ENCODE measurements at regions not wholly inside any gene's neighbourhood (a gene's known extent, or its start where the extent isn't known, plus 50 kb on each side); places are given as distances from the start of the nearest gene placed in this dataset.

DNA sequence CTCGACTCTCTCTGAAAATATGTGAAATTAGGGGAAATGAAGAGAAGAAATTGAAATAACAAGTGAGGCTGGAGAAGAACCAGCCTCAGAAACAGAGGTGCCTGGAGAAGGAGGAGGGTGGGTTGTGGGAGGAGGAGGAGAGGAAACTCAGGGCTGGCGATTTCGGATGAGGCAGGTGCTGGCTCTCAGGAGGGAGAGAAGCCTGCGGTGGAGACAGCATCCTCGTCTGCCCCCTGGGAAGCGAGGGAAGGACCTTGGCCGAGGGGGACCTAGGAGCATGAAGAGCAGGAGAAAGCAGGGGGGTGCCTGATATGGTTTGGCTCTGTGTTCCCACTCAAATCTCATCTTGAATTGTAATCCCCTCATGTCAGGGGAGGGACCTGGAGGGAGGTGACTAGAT, 264.7 kb upstream of the TNRC6C start:
- TF ChIP-seq, protein P1, sequence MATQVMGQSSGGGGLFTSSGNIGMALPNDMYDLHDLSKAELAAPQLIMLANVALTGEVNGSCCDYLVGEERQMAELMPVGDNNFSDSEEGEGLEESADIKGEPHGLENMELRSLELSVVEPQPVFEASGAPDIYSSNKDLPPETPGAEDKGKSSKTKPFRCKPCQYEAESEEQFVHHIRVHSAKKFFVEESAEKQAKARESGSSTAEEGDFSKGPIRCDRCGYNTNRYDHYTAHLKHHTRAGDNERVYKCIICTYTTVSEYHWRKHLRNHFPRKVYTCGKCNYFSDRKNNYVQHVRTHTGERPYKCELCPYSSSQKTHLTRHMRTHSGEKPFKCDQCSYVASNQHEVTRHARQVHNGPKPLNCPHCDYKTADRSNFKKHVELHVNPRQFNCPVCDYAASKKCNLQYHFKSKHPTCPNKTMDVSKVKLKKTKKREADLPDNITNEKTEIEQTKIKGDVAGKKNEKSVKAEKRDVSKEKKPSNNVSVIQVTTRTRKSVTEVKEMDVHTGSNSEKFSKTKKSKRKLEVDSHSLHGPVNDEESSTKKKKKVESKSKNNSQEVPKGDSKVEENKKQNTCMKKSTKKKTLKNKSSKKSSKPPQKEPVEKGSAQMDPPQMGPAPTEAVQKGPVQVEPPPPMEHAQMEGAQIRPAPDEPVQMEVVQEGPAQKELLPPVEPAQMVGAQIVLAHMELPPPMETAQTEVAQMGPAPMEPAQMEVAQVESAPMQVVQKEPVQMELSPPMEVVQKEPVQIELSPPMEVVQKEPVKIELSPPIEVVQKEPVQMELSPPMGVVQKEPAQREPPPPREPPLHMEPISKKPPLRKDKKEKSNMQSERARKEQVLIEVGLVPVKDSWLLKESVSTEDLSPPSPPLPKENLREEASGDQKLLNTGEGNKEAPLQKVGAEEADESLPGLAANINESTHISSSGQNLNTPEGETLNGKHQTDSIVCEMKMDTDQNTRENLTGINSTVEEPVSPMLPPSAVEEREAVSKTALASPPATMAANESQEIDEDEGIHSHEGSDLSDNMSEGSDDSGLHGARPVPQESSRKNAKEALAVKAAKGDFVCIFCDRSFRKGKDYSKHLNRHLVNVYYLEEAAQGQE (IDR thresholded peaks at IDR 0.05; ENCODE audit: insufficient read depth in 1 of 2, low read depth in 2 of 2, low read length in 2 of 2), result no peak
- no peak for TF ChIP-seq TAF1 (IDR thresholded peaks at IDR 0.05; ENCODE audit: borderline replicate concordance, insufficient read depth, low read length)
- no peak for TF ChIP-seq SIN3A (IDR thresholded peaks at IDR 0.05; ENCODE audit: borderline replicate concordance, insufficient read depth, low read length)
- no peak for TF ChIP-seq POLR2AphosphoS5 (IDR thresholded peaks at IDR 0.05; ENCODE audit: low read depth, low read length)
- TF ChIP-seq FOXP2 (optimal IDR thresholded peaks at IDR 0.05; ENCODE audit: borderline replicate concordance, extremely low read depth, extremely low read length, insufficient read depth), result no peak

DNA sequence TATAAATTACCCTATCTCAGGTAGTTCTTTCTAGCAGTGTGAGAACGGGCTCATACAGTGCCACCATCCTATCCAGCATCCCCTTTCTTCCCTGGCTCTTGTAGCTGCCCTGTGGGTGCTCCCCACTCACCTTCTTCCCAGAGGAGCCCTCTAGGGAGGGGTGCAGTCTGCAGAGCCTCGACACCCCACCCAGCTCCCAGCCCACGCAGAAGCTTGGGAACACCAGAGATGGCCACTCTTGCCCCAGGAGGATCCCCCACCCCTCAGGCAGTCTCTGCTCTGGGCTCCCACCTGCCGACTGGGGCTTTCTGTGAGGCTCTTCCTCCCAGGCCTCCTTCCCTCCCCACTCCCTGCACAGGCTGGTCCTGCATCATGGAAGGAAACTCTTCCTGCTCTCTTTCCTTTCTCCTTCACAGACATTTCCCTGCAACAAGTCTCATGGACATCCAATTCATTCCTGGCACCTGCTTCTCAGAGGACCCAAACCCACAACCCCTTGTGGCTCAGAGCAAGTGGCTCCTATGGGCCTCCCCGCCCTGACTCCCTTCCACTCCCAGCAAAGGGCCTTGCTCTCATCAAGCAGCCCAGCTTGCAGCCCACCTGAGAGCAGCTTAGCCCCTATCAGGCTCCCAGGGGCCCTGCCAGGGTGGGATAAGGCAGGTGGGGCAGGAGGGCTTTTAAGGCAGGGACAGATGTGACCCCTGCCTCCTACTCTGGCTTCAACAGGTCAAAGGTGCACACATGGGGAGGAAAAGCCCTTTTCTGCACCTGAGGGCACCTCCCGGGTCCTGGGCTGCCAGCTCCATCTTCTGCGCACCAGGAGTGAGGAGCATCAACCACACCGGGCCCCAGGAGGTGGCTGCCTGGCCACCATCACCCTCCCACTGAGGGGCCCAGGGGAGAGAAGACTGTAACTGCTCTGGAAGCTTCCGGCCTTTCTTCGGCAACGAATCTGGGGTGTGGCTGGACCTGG, 263.8 kb upstream of the TNRC6C start:
- TF ChIP-seq FOXP2 (optimal IDR thresholded peaks at IDR 0.05; ENCODE audit: borderline replicate concordance, extremely low read depth, extremely low read length, insufficient read depth), result no peak

DNA sequence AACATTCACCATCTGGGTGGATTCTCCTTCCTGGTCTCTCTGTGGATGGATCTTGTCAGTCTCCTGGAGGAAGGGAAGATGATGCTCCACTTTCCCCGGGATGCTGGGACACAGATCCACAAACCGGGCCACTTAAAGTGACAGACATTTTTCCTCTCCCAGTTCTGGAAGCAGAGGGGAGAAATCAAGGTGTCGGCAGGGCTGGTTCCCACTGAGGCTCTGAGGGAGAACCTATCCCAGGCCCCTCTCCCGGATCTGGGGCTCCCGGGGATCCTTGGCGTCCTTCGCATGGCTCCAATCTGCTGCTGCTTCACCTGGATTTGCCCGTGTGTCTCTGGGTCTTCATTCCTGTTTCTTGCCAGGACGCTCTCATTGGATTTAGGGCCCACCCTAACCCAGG, 263.1 kb upstream of the TNRC6C start:
- TF ChIP-seq FOXP2 (optimal IDR thresholded peaks at IDR 0.05; ENCODE audit: borderline replicate concordance, extremely low read depth, extremely low read length, insufficient read depth) (no peak), SIN3A (IDR thresholded peaks at IDR 0.05; ENCODE audit: borderline replicate concordance, insufficient read depth, low read length) (no peak), TAF1 (IDR thresholded peaks at IDR 0.05; ENCODE audit: borderline replicate concordance, insufficient read depth, low read length) (no peak), POLR2AphosphoS5 (IDR thresholded peaks at IDR 0.05; ENCODE audit: low read depth, low read length) (no peak)
- TF ChIP-seq, protein P1 (IDR thresholded peaks at IDR 0.05; ENCODE audit: insufficient read depth in 1 of 2, low read depth in 2 of 2, low read length in 2 of 2), result no peak

DNA sequence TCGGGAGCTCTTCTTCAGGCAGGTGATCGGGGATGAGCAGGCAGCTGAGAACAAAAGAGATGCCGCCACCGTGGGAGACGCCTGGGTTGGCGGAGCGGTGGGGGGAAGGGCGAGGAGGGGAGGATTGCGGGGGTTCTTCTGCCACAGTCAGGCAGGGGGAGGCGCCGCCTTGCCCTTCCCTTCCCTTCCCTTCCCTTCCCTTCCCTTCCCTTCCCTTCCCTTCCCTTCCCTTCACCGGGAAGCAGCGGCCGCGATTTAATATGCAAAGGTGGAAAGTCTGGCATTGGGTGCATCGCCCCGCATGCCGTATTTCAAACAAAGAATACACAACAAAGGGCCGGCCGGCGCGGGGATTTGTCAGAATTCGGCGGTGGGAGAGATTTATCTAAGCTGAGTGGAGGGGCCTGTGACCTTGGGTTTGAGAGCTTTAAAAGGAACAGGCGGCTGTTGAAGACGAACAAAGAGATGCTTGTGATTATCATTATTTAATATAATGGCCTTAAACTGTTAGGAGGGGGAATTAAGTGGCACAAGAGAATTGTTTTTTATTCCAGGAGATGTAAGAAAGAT, 262.3 kb upstream of the TNRC6C start:
- no peak for TF ChIP-seq TAF1 (IDR thresholded peaks at IDR 0.05; ENCODE audit: borderline replicate concordance, insufficient read depth, low read length)
- TF ChIP-seq FOXP2 (optimal IDR thresholded peaks at IDR 0.05; ENCODE audit: borderline replicate concordance, extremely low read depth, extremely low read length, insufficient read depth), result no peak
- TF ChIP-seq POLR2AphosphoS5 (IDR thresholded peaks at IDR 0.05; ENCODE audit: low read depth, low read length), result no peak
- TF ChIP-seq SIN3A (IDR thresholded peaks at IDR 0.05; ENCODE audit: borderline replicate concordance, insufficient read depth, low read length), result no peak
- TF ChIP-seq, protein P1 (IDR thresholded peaks at IDR 0.05; ENCODE audit: insufficient read depth in 1 of 2, low read depth in 2 of 2, low read length in 2 of 2), result no peak

DNA sequence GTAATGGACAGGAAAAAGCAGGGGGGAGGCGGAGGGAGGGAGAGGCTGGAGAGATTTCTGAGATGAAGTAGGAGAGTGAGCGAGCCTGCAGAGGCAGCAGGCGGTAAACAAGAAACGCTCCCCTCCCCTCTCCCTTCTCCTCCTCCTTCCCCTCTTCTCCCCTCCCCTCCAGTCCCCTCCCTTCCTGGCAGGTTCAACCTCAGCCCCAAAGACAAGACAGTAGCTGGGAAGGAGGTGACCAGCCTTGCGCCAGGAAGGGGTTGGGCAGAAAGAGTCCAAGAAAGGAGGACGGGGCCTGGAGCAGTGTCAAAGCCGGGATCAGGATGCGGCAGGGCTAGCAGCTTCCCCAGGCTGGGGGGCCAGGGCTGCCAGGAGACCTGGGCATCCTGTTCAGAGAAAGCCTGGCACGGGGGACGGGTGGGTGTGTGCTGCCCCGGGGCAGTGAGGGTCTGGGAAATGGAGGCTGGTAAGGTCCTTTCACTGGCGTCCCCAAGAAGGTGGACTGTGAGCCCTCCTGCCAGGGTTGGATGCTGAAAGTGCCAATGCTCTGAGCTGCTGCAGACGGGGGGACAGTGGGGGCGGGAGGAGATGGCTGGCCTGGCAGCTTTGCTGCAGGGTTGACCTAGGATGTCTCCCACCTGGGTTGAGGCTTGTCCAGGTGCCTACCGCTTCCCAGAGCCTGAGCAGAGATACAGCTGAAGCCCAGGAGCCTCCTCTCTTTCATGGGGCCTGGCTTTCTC, 261.6 kb upstream of the TNRC6C start:
- TF ChIP-seq, protein P1 (IDR thresholded peaks at IDR 0.05; ENCODE audit: insufficient read depth in 1 of 2, low read depth in 2 of 2, low read length in 2 of 2), result no peak
- no peak for TF ChIP-seq TAF1 (IDR thresholded peaks at IDR 0.05; ENCODE audit: borderline replicate concordance, insufficient read depth, low read length)

All from PFSK-1 (cell line).